ENCODE measurements at regions not wholly inside any gene's neighbourhood (a gene's known extent, or its start where the extent isn't known, plus 50 kb on each side); places are given as distances from the start of the nearest gene placed in this dataset.

DNA sequence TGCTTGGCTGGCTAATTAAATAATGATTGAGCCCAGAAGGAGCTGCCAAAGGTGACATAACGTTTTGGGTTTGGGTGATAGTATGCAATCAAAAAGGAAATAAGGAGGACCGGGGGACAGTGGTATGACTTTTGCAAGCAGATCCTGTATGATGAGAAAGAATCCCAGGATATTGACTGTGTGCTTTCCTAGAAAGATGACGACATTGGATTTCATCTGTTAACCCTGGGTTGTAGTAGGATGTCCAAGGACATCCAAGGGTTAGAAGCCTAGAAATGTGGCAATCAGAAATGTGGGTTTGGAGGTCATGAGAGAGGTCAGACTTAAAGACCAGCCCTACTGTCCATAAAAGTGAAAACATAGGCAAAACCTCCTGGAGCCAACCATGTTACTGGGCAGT, 50.3 kb upstream of the HMHB1 start:
- DNase-seq (ENCODE audit: low read depth in 1 of 2, low spot score in 1 of 2), result no peak
- H3K4me3 ChIP-seq (replicated peaks; ENCODE audit: insufficient read depth, low read length), result no peak overlapping the region
- no peak overlapping the region for H3K27ac ChIP-seq (replicated peaks)
- TF ChIP-seq, protein P1, sequence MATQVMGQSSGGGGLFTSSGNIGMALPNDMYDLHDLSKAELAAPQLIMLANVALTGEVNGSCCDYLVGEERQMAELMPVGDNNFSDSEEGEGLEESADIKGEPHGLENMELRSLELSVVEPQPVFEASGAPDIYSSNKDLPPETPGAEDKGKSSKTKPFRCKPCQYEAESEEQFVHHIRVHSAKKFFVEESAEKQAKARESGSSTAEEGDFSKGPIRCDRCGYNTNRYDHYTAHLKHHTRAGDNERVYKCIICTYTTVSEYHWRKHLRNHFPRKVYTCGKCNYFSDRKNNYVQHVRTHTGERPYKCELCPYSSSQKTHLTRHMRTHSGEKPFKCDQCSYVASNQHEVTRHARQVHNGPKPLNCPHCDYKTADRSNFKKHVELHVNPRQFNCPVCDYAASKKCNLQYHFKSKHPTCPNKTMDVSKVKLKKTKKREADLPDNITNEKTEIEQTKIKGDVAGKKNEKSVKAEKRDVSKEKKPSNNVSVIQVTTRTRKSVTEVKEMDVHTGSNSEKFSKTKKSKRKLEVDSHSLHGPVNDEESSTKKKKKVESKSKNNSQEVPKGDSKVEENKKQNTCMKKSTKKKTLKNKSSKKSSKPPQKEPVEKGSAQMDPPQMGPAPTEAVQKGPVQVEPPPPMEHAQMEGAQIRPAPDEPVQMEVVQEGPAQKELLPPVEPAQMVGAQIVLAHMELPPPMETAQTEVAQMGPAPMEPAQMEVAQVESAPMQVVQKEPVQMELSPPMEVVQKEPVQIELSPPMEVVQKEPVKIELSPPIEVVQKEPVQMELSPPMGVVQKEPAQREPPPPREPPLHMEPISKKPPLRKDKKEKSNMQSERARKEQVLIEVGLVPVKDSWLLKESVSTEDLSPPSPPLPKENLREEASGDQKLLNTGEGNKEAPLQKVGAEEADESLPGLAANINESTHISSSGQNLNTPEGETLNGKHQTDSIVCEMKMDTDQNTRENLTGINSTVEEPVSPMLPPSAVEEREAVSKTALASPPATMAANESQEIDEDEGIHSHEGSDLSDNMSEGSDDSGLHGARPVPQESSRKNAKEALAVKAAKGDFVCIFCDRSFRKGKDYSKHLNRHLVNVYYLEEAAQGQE (IDR thresholded peaks at IDR 0.05; ENCODE audit: insufficient replicate concordance, low read depth), result no peak
- TF ChIP-seq, protein P2, sequence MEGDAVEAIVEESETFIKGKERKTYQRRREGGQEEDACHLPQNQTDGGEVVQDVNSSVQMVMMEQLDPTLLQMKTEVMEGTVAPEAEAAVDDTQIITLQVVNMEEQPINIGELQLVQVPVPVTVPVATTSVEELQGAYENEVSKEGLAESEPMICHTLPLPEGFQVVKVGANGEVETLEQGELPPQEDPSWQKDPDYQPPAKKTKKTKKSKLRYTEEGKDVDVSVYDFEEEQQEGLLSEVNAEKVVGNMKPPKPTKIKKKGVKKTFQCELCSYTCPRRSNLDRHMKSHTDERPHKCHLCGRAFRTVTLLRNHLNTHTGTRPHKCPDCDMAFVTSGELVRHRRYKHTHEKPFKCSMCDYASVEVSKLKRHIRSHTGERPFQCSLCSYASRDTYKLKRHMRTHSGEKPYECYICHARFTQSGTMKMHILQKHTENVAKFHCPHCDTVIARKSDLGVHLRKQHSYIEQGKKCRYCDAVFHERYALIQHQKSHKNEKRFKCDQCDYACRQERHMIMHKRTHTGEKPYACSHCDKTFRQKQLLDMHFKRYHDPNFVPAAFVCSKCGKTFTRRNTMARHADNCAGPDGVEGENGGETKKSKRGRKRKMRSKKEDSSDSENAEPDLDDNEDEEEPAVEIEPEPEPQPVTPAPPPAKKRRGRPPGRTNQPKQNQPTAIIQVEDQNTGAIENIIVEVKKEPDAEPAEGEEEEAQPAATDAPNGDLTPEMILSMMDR (IDR thresholded peaks at IDR 0.05; ENCODE audit: insufficient read depth, low read length), result no peak
- TF ChIP-seq POLR2AphosphoS5 (IDR thresholded peaks at IDR 0.05; ENCODE audit: low read depth), result no peak
- no peak for TF ChIP-seq GABPA (IDR thresholded peaks at IDR 0.05; ENCODE audit: low read depth)
- no peaks in the 10 kb centered on the region for H3K27me3 ChIP-seq (ENCODE audit: insufficient read depth, poor library complexity, severe bottlenecking)

GRCh38 chr5:143760755-143761154, 51.2 kb upstream of the HMHB1 start:
- Histone ChIP-seq H3K27ac (replicated peaks) (no peak overlapping the region), H3K27me3 (ENCODE audit: insufficient read depth, poor library complexity, severe bottlenecking) (no peaks in the 10 kb centered on the region), H3K4me3 (replicated peaks; ENCODE audit: insufficient read depth, low read length) (no peak overlapping the region)
- no peak for DNase-seq (ENCODE audit: low read depth in 1 of 2, low spot score in 1 of 2)
- no peak for TF ChIP-seq SPI1 (IDR thresholded peaks at IDR 0.05; ENCODE audit: borderline replicate concordance, low read depth)
- TF ChIP-seq, protein P1 (IDR thresholded peaks at IDR 0.05; ENCODE audit: insufficient replicate concordance, low read depth), result no peak
- TF ChIP-seq, protein P2 (IDR thresholded peaks at IDR 0.05; ENCODE audit: insufficient read depth, low read length), result no peak
- TF ChIP-seq GABPA (IDR thresholded peaks at IDR 0.05; ENCODE audit: low read depth), result no peak
- TF ChIP-seq POLR2AphosphoS5 (IDR thresholded peaks at IDR 0.05; ENCODE audit: low read depth), result no peak

DNA sequence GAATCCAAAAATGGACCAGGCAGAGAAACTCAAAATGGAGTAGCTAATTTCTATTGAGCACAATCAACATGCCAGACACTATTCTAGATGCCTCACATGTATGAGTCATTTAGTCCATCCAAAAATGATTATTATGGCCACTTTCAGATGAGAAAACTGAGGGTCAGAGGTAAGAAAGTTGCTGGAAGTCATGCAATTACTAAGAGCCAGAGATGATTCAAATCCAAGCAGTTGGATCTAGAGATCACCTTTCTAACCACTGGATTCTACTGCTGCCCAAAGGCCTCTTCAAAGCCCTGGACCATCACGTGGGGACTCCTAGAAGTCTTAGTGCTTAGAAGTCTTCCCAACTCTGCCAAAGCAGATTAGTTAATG, 51.8 kb upstream of the HMHB1 start:
- H3K4me3 ChIP-seq (replicated peaks; ENCODE audit: insufficient read depth, low read length), result no peak overlapping the region
- TF ChIP-seq GABPA (IDR thresholded peaks at IDR 0.05; ENCODE audit: low read depth) (no peak), POLR2AphosphoS5 (IDR thresholded peaks at IDR 0.05; ENCODE audit: low read depth) (no peak), SPI1 (IDR thresholded peaks at IDR 0.05; ENCODE audit: borderline replicate concordance, low read depth) (no peak)
- TF ChIP-seq, protein P1 (IDR thresholded peaks at IDR 0.05; ENCODE audit: insufficient replicate concordance, low read depth), result no peak
- TF ChIP-seq, protein P2 (IDR thresholded peaks at IDR 0.05; ENCODE audit: insufficient read depth, low read length), result no peak
- H3K27me3 ChIP-seq (ENCODE audit: insufficient read depth, poor library complexity, severe bottlenecking), result no peaks in the 10 kb centered on the region
- no peak for DNase-seq (ENCODE audit: low read depth in 1 of 2, low spot score in 1 of 2)
- no peak overlapping the region for H3K27ac ChIP-seq (replicated peaks)

Data from HL-60 (cell line).